Osteoblast (primary cell): ENCODE measurements at regions not wholly inside any gene's neighbourhood (a gene's known extent, or its start where the extent isn't known, plus 50 kb on each side); places are given as distances from the start of the nearest gene placed in this dataset.

Experiments used
- DNase-seq: peaks from one replicate; pipeline ENCODE4 v3.0.0; 2011; ENCODE audit warnings: low spot score, mixed read lengths; ENCODE audit not compliant: insufficient read length; ENCODE audit errors: missing footprints
- H2AFZ ChIP-seq: 2 replicates; pipeline ENCODE4 v1.6.0; 2011; ENCODE audit warnings: mild to moderate bottlenecking, low read length
- H3K27ac ChIP-seq: 2 replicates; pipeline ENCODE4 v1.5.1; 2011; ENCODE audit warnings: mild to moderate bottlenecking, low read depth, low read length, moderate library complexity
- H3K27me3 ChIP-seq: 2 replicates; pipeline ENCODE4 v1.6.0; 2012; ENCODE audit warnings: mild to moderate bottlenecking, control low read depth, inconsistent platforms, low read length, moderate library complexity; ENCODE audit not compliant: insufficient read depth
- H3K36me3 ChIP-seq: 2 replicates; pipeline ENCODE4 v1.5.1; 2011; ENCODE audit warnings: mild to moderate bottlenecking, low read length, control low read depth, moderate library complexity; ENCODE audit not compliant: insufficient read depth
- H3K4me1 ChIP-seq: 2 replicates; pipeline ENCODE4 v1.5.1; 2011; ENCODE audit warnings: mild to moderate bottlenecking, low read length, control low read depth, moderate library complexity; ENCODE audit not compliant: insufficient read depth
- H3K4me2 ChIP-seq: 2 replicates; pipeline ENCODE4 v1.6.0; 2011; ENCODE audit warnings: mild to moderate bottlenecking, low read length; ENCODE audit not compliant: insufficient read depth
- H3K4me3 ChIP-seq: fragments of 200-600 bp; sonication (generic); 3 replicates; pipeline ENCODE4 v1.5.1; 2012; ENCODE audit warnings: mild to moderate bottlenecking, low read length, inconsistent platforms; ENCODE audit not compliant: insufficient read depth
- H3K79me2 ChIP-seq: 2 replicates; pipeline ENCODE4 v1.6.0; 2012; ENCODE audit warnings: mild to moderate bottlenecking, low read length, control low read depth, inconsistent platforms; ENCODE audit not compliant: insufficient read depth
- H3K9me3 ChIP-seq: 2 replicates; pipeline ENCODE4 v1.5.1; 2011; ENCODE audit warnings: low read depth, low read length, control low read depth
- H4K20me1 ChIP-seq: 2 replicates; pipeline ENCODE4 v1.6.0; 2012; ENCODE audit warnings: mild to moderate bottlenecking, low read length, control low read depth; ENCODE audit not compliant: insufficient read depth
- TF ChIP-seq, protein P1 (sequence below): IDR thresholded peaks from 2 replicates; pipeline ENCODE4 v1.5.1; 2011; ENCODE audit warnings: mild to moderate bottlenecking, low read depth, low read length, moderate library complexity; ENCODE audit errors: extremely low read depth

- no peaks in the 10 kb centered on the region for H3K79me2 ChIP-seq
- H3K27me3 ChIP-seq, result no peaks in the 10 kb centered on the region
- no peak overlapping the region for H2AFZ ChIP-seq
- no peak overlapping the region for H3K4me2 ChIP-seq
- H3K36me3 ChIP-seq, result no peaks in the 10 kb centered on the region
- no peak for DNase-seq
- H3K27ac ChIP-seq, result no peak overlapping the region
- no peak overlapping the region for H3K4me3 ChIP-seq
- H3K9me3 ChIP-seq, result no peaks in the 10 kb centered on the region
- TF ChIP-seq, protein P1, sequence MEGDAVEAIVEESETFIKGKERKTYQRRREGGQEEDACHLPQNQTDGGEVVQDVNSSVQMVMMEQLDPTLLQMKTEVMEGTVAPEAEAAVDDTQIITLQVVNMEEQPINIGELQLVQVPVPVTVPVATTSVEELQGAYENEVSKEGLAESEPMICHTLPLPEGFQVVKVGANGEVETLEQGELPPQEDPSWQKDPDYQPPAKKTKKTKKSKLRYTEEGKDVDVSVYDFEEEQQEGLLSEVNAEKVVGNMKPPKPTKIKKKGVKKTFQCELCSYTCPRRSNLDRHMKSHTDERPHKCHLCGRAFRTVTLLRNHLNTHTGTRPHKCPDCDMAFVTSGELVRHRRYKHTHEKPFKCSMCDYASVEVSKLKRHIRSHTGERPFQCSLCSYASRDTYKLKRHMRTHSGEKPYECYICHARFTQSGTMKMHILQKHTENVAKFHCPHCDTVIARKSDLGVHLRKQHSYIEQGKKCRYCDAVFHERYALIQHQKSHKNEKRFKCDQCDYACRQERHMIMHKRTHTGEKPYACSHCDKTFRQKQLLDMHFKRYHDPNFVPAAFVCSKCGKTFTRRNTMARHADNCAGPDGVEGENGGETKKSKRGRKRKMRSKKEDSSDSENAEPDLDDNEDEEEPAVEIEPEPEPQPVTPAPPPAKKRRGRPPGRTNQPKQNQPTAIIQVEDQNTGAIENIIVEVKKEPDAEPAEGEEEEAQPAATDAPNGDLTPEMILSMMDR, result no peak
- H3K4me1 ChIP-seq, result no peaks in the 10 kb centered on the region
- no peaks in the 10 kb centered on the region for H4K20me1 ChIP-seq
Observed at GRCh38 chr10:9285690-9286089, 1231.2 kb downstream of the GATA3 start.

GRCh38 chr10:9289811-9290210, 1235.3 kb downstream of the GATA3 start:
- H3K4me3 ChIP-seq, result no peak overlapping the region
- no peaks in the 10 kb centered on the region for H3K4me1 ChIP-seq
- no peaks in the 10 kb centered on the region for H3K79me2 ChIP-seq
- no peaks in the 10 kb centered on the region for H4K20me1 ChIP-seq
- H3K9me3 ChIP-seq, result no peaks in the 10 kb centered on the region
- no peak for DNase-seq
- H3K27ac ChIP-seq, result no peak overlapping the region
- no peak overlapping the region for H2AFZ ChIP-seq
- no peaks in the 10 kb centered on the region for H3K36me3 ChIP-seq
- no peak overlapping the region for H3K4me2 ChIP-seq
- TF ChIP-seq, protein P1, result no peak
- no peaks in the 10 kb centered on the region for H3K27me3 ChIP-seq

DNA sequence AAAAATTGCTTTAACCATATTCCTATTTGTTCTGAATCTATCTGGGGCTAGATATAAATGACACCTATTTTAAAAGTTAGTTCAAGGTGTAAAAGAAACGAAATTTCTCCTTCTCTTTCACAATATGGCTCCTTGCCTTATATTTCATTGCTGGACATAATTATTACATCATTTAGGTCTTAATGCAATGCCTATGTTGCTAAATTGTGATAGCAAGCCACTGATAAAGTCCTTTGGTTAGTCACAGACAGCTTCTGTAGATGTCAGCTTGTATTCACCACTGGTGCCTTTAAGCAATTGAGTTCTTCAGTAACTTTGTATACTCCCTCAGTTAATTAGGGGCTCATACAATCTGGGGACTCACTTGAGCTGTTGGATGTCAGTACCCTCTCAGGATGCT, 1236.6 kb downstream of the GATA3 start:
- H3K27ac ChIP-seq, result no peak overlapping the region
- no peaks in the 10 kb centered on the region for H3K9me3 ChIP-seq
- no peaks in the 10 kb centered on the region for H3K79me2 ChIP-seq
- no peak overlapping the region for H3K4me2 ChIP-seq
- DNase-seq, result no peak
- no peaks in the 10 kb centered on the region for H3K4me1 ChIP-seq
- H3K36me3 ChIP-seq, result no peaks in the 10 kb centered on the region
- no peaks in the 10 kb centered on the region for H4K20me1 ChIP-seq
- H3K4me3 ChIP-seq, result no peak overlapping the region
- TF ChIP-seq, protein P1, result no peak
- no peak overlapping the region for H2AFZ ChIP-seq
- H3K27me3 ChIP-seq, result no peaks in the 10 kb centered on the region

DNA sequence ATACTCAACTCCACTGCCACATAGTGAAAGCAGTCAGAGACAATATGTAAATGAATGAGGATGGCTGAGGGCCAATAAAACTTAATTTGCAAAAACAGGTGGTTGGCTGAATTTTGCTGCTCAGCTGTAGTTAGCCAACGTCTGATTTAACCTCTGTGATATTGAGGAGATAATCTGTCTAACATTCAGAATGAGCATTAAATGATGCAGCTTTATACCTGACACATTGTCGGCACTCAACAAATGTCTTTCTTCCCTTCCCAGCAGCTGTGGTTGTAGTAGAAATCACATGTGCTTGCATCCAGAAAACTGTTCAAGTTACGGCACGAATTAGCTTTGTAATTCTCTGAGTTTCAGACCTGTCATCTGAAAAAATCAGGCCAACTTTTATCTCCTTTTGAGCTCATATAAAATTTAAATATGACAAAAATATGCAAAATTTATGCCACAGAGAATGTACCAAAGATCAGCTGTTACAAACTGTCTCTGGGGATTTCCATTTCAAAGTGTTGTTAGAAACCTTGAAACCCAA, 1239.7 kb downstream of the GATA3 start:
- Histone ChIP-seq H3K4me3 (no peak overlapping the region), H3K36me3 (no peaks in the 10 kb centered on the region), H3K9me3 (no peaks in the 10 kb centered on the region), H2AFZ (no peak overlapping the region), H3K79me2 (no peaks in the 10 kb centered on the region), H4K20me1 (no peaks in the 10 kb centered on the region), H3K4me2 (no peak overlapping the region), H3K27me3 (no peaks in the 10 kb centered on the region), H3K4me1 (no peaks in the 10 kb centered on the region), H3K27ac (no peak overlapping the region)
- TF ChIP-seq, protein P1, result no peak
- DNase-seq, result no peak
